Ishikawa (cell line): ENCODE measurements at regions not wholly inside any gene's neighbourhood (a gene's known extent, or its start where the extent isn't known, plus 50 kb on each side); places are given as distances from the start of the nearest gene placed in this dataset.

Experiments
- CREB1 ChIP-seq: IDR thresholded peaks from 2 replicates; pipeline ENCODE4 v1.6.1; 2012; ENCODE audit warnings: low read depth
- EP300 ChIP-seq: IDR thresholded peaks from 2 replicates; pipeline ENCODE4 v1.6.1; 2012; ENCODE audit warnings: borderline replicate concordance
- FOXM1 ChIP-seq: IDR thresholded peaks from 2 replicates; pipeline ENCODE4 v1.6.1; 2012; ENCODE audit warnings: low read depth, borderline replicate concordance
- MAX ChIP-seq: IDR thresholded peaks from 2 replicates; pipeline ENCODE4 v1.6.1; 2012
- RAD21 ChIP-seq: IDR thresholded peaks from 2 replicates; pipeline ENCODE4 v1.6.1; 2012; ENCODE audit warnings: low read depth
- TAF1 ChIP-seq: IDR thresholded peaks from 2 replicates; pipeline ENCODE4 v1.6.1; 2012; ENCODE audit warnings: low read depth, mild to moderate bottlenecking

- TF ChIP-seq EP300 (no peak), CREB1 (no peak), MAX (no peak), TAF1 (no peak), FOXM1 (no peak), RAD21 (no peak)
Observed at GRCh38 chr12:46678426-46678825, 147.4 kb downstream of the SLC38A4 start.
